GM12873 (cell line): ENCODE measurements at regions not wholly inside any gene's neighbourhood (a gene's known extent, or its start where the extent isn't known, plus 50 kb on each side); places are given as distances from the start of the nearest gene placed in this dataset.

Source experiments
- CTCF ChIP-seq: IDR thresholded peaks from 2 replicates; pipeline ENCODE4 v1.5.1; 2012; ENCODE audit warnings: low read depth, mild to moderate bottlenecking, moderate library complexity, low read length, control low read depth; ENCODE audit not compliant: insufficient read depth; ENCODE audit errors: missing control alignments

DNA sequence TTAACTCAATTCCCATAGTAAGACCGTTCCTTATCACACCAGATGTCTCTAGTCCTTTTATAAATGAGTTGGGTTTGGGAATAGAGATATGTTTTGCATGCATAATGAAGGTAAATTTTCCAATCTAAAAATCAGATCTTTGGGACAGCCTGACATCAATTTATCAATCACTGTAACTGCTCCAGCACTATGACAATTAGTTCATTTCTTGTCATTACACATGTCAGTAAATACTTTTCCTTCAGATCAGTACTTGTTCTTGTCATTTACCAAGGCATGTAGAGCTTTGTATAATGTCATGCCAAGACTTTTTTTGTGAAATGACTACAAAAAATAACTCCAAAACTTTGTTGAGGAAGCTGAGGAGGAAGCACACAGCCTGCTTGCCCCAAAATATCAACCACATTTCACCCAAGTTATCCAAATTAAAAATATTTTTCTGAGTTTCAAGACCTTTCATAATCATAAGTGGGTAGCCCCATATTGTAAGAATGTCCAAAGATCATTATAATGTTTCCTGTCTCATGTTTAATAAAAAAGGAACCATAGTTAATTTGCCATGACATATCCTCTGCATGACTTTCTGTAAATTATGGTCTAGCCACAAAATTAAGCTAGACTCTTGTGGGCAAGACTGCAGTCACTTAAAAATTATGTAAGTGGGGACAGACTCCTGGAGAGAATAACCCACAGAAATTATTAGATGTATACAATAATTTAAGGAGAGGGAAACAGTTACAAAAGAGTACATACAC, 586.8 kb downstream of the TBC1D4 start:
- no peak for TF ChIP-seq CTCF

DNA sequence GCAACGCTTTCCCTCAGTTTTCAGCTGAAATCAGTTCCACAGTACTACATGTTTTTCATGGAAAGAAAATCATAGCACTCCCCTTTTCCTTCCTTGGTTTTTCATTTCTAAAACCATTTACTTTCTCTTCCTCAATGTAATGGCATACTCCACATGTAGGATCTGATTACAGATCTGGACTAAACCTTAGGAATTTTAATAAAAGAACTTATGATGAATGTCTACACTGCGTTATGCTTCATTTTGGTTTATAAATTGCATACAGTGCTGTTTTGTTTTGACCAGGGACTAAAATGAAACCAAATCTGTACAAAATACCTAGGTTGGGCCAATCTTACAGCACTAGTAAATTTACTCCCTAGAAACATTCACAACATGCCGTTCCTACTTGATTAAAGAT, 589.9 kb downstream of the TBC1D4 start:
- TF ChIP-seq CTCF, result no peak

GRCh38 chr13:74891610-74892009, 590.4 kb downstream of the TBC1D4 start:
- TF ChIP-seq CTCF, result no peak

- TF ChIP-seq CTCF, result no peak
Measured at GRCh38 chr13:74889321-74889720, 592.6 kb downstream of the TBC1D4 start.

DNA sequence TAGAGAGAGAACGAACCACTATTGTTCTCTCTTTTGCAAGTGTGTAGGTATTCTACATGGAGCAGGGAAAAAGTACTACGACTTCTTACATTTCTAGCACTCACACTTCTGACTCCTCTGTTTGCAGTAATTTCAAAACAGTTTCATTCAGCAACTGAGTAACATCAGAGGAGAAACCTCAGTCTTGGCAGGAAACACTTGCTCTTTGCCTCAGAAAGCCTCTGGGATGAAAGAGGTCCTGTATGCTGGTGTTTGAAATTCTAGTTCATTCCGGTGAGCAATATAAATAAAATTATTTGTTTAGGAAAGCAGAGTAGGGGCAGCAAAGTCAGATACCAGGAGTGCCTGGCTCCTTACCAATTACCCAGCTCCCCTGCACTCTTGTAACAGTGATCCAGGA, 595.5 kb downstream of the TBC1D4 start:
- TF ChIP-seq CTCF, result no peak

DNA sequence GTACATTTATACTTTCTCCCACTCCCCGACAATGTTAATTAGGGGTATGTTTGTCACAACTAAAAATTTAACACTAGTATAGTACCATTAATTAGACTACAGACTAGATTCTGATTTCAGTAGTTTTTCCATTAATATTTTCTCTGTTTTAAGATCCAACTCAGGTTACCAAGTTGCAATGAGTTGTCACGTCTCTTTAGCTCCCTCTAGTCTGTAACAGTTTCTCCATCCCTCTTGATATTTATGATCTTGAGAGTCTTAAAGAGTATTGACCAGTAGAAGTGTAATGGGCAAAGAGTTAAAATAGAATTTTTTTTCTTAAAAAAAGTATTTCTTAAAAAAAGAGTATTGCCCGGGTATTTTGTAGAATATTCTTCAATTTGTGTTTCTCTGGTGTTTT, 598.1 kb downstream of the TBC1D4 start:
- no peak for TF ChIP-seq CTCF

GRCh38 chr13:74871369-74872070, 610.4 kb downstream of the TBC1D4 start:
- TF ChIP-seq CTCF, result no peak
